ENCODE measurements at regions not wholly inside any gene's neighbourhood (a gene's known extent, or its start where the extent isn't known, plus 50 kb on each side); places are given as distances from the start of the nearest gene placed in this dataset.

DNA sequence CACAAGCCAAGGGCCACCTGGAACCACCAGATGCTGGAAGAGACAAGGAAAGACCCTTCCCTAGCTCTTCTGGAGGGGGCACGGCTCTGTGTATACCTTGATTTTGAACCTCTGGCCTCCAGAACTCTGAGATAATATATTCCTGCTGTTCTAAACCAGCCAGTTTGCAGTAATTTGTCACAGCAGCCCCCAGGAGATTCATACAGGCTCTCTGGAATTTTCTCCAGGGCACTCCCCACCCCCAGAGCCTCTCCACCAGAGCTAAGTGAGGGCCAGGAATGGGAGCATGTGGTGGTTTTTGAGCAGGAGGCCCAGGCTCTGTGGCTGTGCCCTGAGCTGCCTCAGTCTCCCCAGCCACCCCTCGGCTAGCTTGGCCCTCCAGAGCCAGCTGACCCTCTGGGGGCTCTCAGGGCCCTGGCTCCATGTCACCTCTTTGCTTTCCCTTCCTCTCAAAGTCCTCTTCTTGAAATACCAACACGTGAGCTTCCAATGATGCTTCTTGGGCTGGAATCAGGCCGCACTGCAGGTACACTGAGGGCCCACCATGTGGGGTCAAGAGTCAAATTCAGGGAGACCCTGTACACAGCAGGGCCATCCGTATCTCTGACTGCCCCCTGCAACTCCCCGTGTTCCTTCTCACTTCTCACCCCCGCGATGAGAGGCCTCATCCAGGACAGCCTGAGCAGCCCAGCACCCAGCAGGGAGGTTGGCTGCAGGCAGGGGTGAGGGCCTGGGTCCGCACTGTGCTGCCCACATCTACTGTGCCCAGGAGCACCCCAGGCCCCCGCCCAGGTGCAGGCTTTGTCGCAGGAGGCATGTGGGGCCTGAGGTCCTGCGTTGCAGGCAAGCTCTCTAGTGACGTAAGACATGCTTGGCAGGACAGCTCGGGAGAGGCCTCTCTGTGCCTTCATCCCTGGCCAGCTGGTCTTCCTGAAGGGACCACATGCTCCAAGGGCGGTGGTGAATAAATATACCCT lies 155.5 kb downstream of the ANKRD60 start:
- Histone ChIP-seq H3K9me3 (no peaks in the 10 kb centered on the region), H3K27me3 (no peaks in the 10 kb centered on the region), H3K4me3 (no peak overlapping the region), H3K27ac (no peak overlapping the region), H3K4me1 (no peaks in the 10 kb centered on the region), H3K36me3 (no peaks in the 10 kb centered on the region)
- intact Hi-C loops (cut with DNase I) = no loop called here
- DNase-seq (ENCODE audit: low spot score in 2 of 2) = no peak
- TF ChIP-seq, protein P1, sequence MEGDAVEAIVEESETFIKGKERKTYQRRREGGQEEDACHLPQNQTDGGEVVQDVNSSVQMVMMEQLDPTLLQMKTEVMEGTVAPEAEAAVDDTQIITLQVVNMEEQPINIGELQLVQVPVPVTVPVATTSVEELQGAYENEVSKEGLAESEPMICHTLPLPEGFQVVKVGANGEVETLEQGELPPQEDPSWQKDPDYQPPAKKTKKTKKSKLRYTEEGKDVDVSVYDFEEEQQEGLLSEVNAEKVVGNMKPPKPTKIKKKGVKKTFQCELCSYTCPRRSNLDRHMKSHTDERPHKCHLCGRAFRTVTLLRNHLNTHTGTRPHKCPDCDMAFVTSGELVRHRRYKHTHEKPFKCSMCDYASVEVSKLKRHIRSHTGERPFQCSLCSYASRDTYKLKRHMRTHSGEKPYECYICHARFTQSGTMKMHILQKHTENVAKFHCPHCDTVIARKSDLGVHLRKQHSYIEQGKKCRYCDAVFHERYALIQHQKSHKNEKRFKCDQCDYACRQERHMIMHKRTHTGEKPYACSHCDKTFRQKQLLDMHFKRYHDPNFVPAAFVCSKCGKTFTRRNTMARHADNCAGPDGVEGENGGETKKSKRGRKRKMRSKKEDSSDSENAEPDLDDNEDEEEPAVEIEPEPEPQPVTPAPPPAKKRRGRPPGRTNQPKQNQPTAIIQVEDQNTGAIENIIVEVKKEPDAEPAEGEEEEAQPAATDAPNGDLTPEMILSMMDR (IDR thresholded peaks at IDR 0.05) = no peak

DNA sequence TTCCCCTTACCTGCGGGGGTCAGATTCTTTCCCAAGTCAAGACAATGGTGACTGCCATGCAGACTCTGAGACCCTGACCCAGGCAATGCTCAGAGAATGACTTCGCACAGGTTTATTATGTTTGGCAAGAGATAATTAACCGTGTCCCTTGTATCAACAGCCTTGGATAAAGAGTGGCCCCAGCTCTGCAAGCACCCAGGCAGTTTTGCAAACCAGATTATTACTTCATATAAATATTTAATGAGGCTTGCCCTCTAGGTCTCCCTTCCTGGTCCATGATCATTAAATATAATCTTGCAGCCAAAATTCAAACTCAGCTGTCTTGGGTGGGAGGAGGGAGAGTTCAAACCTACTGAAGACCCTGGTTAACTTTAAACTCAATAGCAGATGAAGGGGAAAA lies 156.5 kb downstream of the ANKRD60 start:
- intact Hi-C loops (cut with DNase I) = no loop called here

DNA sequence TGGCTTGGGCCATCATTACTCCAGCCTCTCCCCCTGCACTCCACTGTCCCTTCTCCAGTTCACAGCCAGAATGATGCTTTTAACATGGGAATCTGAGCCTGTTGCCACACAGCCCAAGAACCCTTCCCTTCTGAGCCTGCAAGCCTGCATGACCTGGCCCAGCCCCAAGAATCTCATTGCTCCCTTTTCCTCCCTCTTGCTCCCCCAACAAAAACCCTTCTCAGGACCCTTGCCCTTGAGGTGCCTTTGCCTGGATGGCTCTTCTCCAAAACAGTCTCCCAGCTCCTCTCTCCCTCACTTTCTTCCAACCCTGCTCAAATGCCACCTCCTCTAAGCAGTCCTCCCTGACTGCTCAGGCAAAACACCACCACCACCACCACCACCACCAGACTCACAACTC lies 157.2 kb downstream of the ANKRD60 start:
- TF ChIP-seq, protein P1 (IDR thresholded peaks at IDR 0.05) = no peak
- no peaks in the 10 kb centered on the region for H3K27me3 ChIP-seq
- intact Hi-C loops (cut with DNase I) = no loop called here

More for the DNA sequence above, 156.5 kb downstream of the ANKRD60 start:
- no peaks in the 10 kb centered on the region for H3K27me3 ChIP-seq
- no peak for DNase-seq (ENCODE audit: low spot score in 2 of 2)
- no peak overlapping the region for H3K27ac ChIP-seq
- no peaks in the 10 kb centered on the region for H3K36me3 ChIP-seq
- no peak overlapping the region for H3K4me3 ChIP-seq
- H3K9me3 ChIP-seq = no peaks in the 10 kb centered on the region
- no peaks in the 10 kb centered on the region for H3K4me1 ChIP-seq
- TF ChIP-seq, protein P1 (IDR thresholded peaks at IDR 0.05) = no peak

DNA sequence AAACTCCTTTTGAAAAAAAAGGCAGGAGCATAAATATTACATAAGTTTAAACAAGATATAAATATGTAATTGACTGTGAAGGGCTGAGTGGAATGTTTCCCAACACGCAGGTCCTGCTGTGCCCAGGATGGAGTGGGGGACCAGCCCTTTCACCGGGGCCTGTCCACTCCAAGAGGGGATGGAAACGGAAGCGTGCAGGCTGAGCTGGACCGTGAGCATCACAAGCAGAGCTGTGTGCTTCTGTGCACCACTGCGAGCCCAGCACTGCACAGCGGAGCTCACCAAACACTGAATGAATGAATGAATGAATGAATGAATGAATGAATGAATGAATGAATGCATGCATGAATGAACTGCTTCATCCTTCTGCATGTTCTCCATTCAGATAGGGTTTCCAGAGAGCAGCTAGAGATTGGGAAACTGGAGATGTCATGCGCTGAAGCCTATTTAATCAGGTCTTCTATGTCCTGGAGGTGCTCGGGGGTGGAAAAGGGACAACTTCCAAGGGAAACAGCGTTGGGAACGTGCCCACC lies 157.7 kb downstream of the ANKRD60 start:
- intact Hi-C loops (cut with DNase I) = no loop called here
- Histone ChIP-seq H3K4me1 (no peaks in the 10 kb centered on the region), H3K4me3 (no peak overlapping the region), H3K27me3 (no peaks in the 10 kb centered on the region), H3K9me3 (no peaks in the 10 kb centered on the region), H3K27ac (no peak overlapping the region), H3K36me3 (no peaks in the 10 kb centered on the region)
- DNase-seq (ENCODE audit: low spot score in 2 of 2) = no peak
- TF ChIP-seq, protein P1 (IDR thresholded peaks at IDR 0.05) = no peak

More for the DNA sequence above, 157.2 kb downstream of the ANKRD60 start:
- H3K27ac ChIP-seq = no peak overlapping the region
- no peak overlapping the region for H3K4me3 ChIP-seq
- no peak for DNase-seq (ENCODE audit: low spot score in 2 of 2)
- H3K4me1 ChIP-seq = no peaks in the 10 kb centered on the region
- H3K9me3 ChIP-seq = no peaks in the 10 kb centered on the region
- H3K36me3 ChIP-seq = no peaks in the 10 kb centered on the region

DNA sequence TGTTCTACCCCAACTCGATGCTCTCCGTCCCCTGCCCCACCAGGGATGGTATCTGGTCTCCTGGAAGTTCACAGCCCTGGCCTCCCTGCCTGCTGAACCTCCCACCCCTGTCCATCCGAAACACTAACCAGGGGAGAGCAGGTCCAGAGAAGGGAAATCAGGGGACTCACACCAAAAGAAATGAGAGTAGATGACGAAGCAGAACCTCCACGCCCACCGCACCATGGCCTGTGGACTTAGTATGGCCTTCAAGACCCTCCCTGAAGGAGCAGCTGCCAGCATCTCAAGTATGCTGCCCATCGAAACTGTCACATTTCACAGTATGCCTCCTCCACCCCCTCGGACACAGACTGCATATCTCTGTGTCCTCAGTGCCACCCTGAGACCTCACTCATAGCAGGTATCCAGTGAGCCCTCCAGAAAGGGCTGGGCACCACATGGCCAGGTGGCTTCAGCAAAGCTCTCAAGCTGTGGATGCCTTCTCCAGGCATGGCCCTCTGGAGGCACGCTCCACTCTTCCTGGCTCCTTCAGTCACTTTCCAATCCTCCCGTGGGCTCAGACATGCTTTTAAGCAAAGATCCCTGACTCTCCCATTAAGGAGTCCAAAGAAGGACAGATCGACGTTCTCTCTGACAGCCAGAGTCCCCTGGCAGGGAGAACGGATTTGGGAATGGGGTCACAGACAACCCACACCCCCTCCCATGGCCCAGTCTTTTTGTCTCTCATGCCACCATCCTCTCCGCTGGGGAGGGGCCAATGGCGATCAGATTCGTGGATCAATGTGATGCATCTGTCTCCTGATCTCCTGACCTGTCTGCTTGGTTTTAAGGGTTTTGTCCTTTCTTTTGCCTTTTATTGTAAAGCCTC lies 158.4 kb downstream of the ANKRD60 start:
- intact Hi-C loops (cut with DNase I) = no loop called here

More for the DNA sequence above, 158.4 kb downstream of the ANKRD60 start:
- Histone ChIP-seq H3K4me1 (no peaks in the 10 kb centered on the region), H3K27me3 (no peaks in the 10 kb centered on the region), H3K27ac (no peak overlapping the region), H3K9me3 (no peaks in the 10 kb centered on the region), H3K4me3 (no peak overlapping the region), H3K36me3 (no peaks in the 10 kb centered on the region)
- DNase-seq (ENCODE audit: low spot score in 2 of 2) = peak in 1 of 2 donors; percentile 22
- TF ChIP-seq, protein P1 (IDR thresholded peaks at IDR 0.05) = no peak

All from ascending aorta (tissue), 2 donors.